SIG-M5 treated with dmso at 0.1 percent for 504 hours (cell line): ENCODE measurements at regions not wholly inside any gene's neighbourhood (a gene's known extent, or its start where the extent isn't known, plus 50 kb on each side); places are given as distances from the start of the nearest gene placed in this dataset.

Experiments
- DNase-seq: peaks from one replicate; lab custom pipeline; 2025; ENCODE audit not compliant: unreplicated experiment; lab: John Stamatoyannopoulos, UW

- DNase-seq, result no peak
Measured at GRCh38 chr2:67854798-67855197, 208.0 kb downstream of the C1D start.

- DNase-seq, result no peak
Measured at GRCh38 chr2:67856866-67857265, 205.9 kb downstream of the C1D start.

- DNase-seq, result no peak
Measured at GRCh38 chr2:67857836-67858235, 205.0 kb downstream of the C1D start.

GRCh38 chr2:67858886-67859285, 203.9 kb downstream of the C1D start:
- DNase-seq, result no peak

- no peak for DNase-seq
Measured at GRCh38 chr2:67865917-67866316, 196.9 kb downstream of the C1D start.

- no peak for DNase-seq
Measured at GRCh38 chr2:67867735-67868134, 195.1 kb downstream of the C1D start.

GRCh38 chr2:67871686-67872412, 191.0 kb downstream of the C1D start:
- no peak for DNase-seq

- no peak for DNase-seq
Measured at GRCh38 chr2:67872481-67872880, 190.3 kb downstream of the C1D start.

GRCh38 chr2:67873916-67874315, 188.9 kb downstream of the C1D start:
- DNase-seq, result no peak

GRCh38 chr2:67876176-67876575, 186.6 kb downstream of the C1D start:
- no peak for DNase-seq

GRCh38 chr2:67877301-67877700, 185.5 kb downstream of the C1D start:
- no peak for DNase-seq

GRCh38 chr2:67878743-67879142, 184.1 kb downstream of the C1D start:
- DNase-seq, result no peak

GRCh38 chr2:67879586-67880290, 183.1 kb downstream of the C1D start:
- DNase-seq, result no peak

GRCh38 chr2:67880291-67880761, 182.5 kb downstream of the C1D start:
- no peak for DNase-seq

GRCh38 chr2:67881816-67882215, 181.0 kb downstream of the C1D start:
- DNase-seq, result no peak

- DNase-seq, result no peak
Measured at GRCh38 chr2:67883316-67884087, 179.3 kb downstream of the C1D start.

- no peak for DNase-seq
Measured at GRCh38 chr2:67888351-67889005, 174.3 kb downstream of the C1D start.

GRCh38 chr2:67889056-67889455, 173.7 kb downstream of the C1D start:
- no peak for DNase-seq

- no peak for DNase-seq
Measured at GRCh38 chr2:67891642-67892041, 171.2 kb downstream of the C1D start.

- no peak for DNase-seq
Measured at GRCh38 chr2:67892339-67892846, 170.4 kb downstream of the C1D start.
